ENCODE measurements at regions not wholly inside any gene's neighbourhood (a gene's known extent, or its start where the extent isn't known, plus 50 kb on each side); places are given as distances from the start of the nearest gene placed in this dataset.

- no peak for DNase-seq (ENCODE audit: low read depth in 1 of 2, low spot score in 2 of 2)
- Histone ChIP-seq H2BK20ac (ENCODE audit: low read length) (no peak overlapping the region), H3K4me2 (ENCODE audit: insufficient read depth in 1 of 2, low read depth in 2 of 2, low read length in 2 of 2) (no peak overlapping the region), H2AK5ac (ENCODE audit: low read depth, low read length) (no peak overlapping the region), H3K4me1 (replicated peaks in 1 of 4; ENCODE audit: control insufficient read depth in 3 of 4, insufficient read depth in 4 of 4, low read length in 3 of 4) (no peaks in the 10 kb centered on the region), H3K4ac (replicated peaks; ENCODE audit: insufficient read length, low read depth, low read length) (no peak overlapping the region), H3K27ac (ENCODE audit: low read depth, low read length) (no peak overlapping the region), H3K27me3 (replicated peaks in 1 of 4; ENCODE audit: control insufficient read depth in 3 of 4, extremely low read depth in 1 of 4, insufficient read depth in 3 of 4, low read length in 3 of 4) (no peaks in the 10 kb centered on the region), H3K18ac (ENCODE audit: extremely low read depth, low read length) (no peak overlapping the region), H3K36me3 (ENCODE audit: control insufficient read depth in 2 of 4, insufficient read depth in 4 of 4, low read length in 3 of 4) (no peaks in the 10 kb centered on the region), H2BK120ac (replicated peaks; ENCODE audit: low read depth, low read length) (no peak overlapping the region), H2BK15ac (ENCODE audit: low read length) (no peak overlapping the region), H4K5ac (ENCODE audit: insufficient read length, low read depth, low read length) (no peak overlapping the region), H3K79me2 (ENCODE audit: control insufficient read depth in 1 of 2, insufficient read depth in 2 of 2, low read length in 2 of 2) (no peaks in the 10 kb centered on the region), H3K23me2 (ENCODE audit: low read depth, low read length) (no peaks in the 10 kb centered on the region), H3K79me1 (ENCODE audit: low read depth, low read length) (no peaks in the 10 kb centered on the region), H3K4me3 (ENCODE audit: extremely low read depth in 1 of 4, insufficient read depth in 2 of 4, low read depth in 3 of 4, low read length in 4 of 4) (no peak overlapping the region), H3K14ac (ENCODE audit: insufficient read length) (no peak overlapping the region), H4K20me1 (replicated peaks in 1 of 2; ENCODE audit: control insufficient read depth in 1 of 2, insufficient read depth in 2 of 2, low read length in 2 of 2) (no peaks in the 10 kb centered on the region), H3K23ac (ENCODE audit: insufficient read length) (no peak overlapping the region), H2BK5ac (ENCODE audit: low read depth, low read length) (no peak overlapping the region), H3K9ac (replicated peaks in 1 of 4; ENCODE audit: extremely low read depth in 1 of 4, low read depth in 3 of 4, low read length in 3 of 4) (no peak overlapping the region), H2AFZ (ENCODE audit: low read length) (no peak overlapping the region), H2BK12ac (ENCODE audit: low read depth, low read length) (no peak overlapping the region), H3K9me3 (ENCODE audit: insufficient read depth in 2 of 2, low read depth in 1 of 2, low read length in 1 of 2) (no peaks in the 10 kb centered on the region), H3K56ac (replicated peaks; ENCODE audit: insufficient read length, low read depth, low read length) (no peak overlapping the region), H4K91ac (replicated peaks; ENCODE audit: insufficient read length, low read length) (no peak overlapping the region), H4K8ac (ENCODE audit: extremely low read depth, insufficient read depth, low read length) (no peak overlapping the region)
- FAIRE-seq: no peak
- CTCF ChIA-PET (ENCODE audit: partially characterized antibody): interaction anchor here (0.6 to 0.8 kb wide), 2 partner anchors 114 to 1546 kb away, joined by 3 to 5 read pairs; no protein-coding TSS in a partner anchor
- WGBS, 2 experiments (ENCODE audit: extremely low coverage in 1 of 2, insufficient coverage in 1 of 2, insufficient read length in 1 of 2, insufficient replicate concordance in 2 of 2, low coverage in 1 of 2, low lambda C conversion rate in 2 of 2, missing lambda C conversion rate in 1 of 2): 94% methylated on average over 3 of the region's 3 CpGs; no CpG with 5 or more reads in 1 of the 2 experiments
- POLR2A ChIA-PET (ENCODE audit: partially characterized antibody): no interaction called here
- no peak for TF ChIP-seq ATF3 (IDR thresholded peaks at IDR 0.05; ENCODE audit: insufficient read depth, low read depth, low read length)
- TF ChIP-seq, protein P1, sequence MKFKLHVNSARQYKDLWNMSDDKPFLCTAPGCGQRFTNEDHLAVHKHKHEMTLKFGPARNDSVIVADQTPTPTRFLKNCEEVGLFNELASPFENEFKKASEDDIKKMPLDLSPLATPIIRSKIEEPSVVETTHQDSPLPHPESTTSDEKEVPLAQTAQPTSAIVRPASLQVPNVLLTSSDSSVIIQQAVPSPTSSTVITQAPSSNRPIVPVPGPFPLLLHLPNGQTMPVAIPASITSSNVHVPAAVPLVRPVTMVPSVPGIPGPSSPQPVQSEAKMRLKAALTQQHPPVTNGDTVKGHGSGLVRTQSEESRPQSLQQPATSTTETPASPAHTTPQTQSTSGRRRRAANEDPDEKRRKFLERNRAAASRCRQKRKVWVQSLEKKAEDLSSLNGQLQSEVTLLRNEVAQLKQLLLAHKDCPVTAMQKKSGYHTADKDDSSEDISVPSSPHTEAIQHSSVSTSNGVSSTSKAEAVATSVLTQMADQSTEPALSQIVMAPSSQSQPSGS (IDR thresholded peaks at IDR 0.05; ENCODE audit: low read length): no peak
- TF ChIP-seq, protein P2, sequence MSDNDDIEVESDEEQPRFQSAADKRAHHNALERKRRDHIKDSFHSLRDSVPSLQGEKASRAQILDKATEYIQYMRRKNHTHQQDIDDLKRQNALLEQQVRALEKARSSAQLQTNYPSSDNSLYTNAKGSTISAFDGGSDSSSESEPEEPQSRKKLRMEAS (IDR thresholded peaks at IDR 0.05): no peak
- no peak for TF ChIP-seq KDM1A (IDR thresholded peaks at IDR 0.05; ENCODE audit: borderline replicate concordance, low read length)
- no peak for TF ChIP-seq TAF1 (IDR thresholded peaks at IDR 0.05; ENCODE audit: low read depth, low read length)
- no peak for TF ChIP-seq JUND (IDR thresholded peaks at IDR 0.05; ENCODE audit: low read length)
- no peak for TF ChIP-seq RBBP5 (IDR thresholded peaks at IDR 0.05; ENCODE audit: borderline replicate concordance, low read depth, low read length)
- no peak for TF ChIP-seq HDAC6 (IDR thresholded peaks at IDR 0.05; ENCODE audit: low read depth, low read length)
- no peak for TF ChIP-seq SAP30 (IDR thresholded peaks at IDR 0.05; ENCODE audit: insufficient read depth, insufficient replicate concordance, low read length)
- no peak for TF ChIP-seq KDM5A (IDR thresholded peaks at IDR 0.05; ENCODE audit: low read length)
Measured at GRCh38 chr10:108090476-108091215, 926.1 kb upstream of the SORCS1 start.
